ENCODE measurements at regions not wholly inside any gene's neighbourhood (a gene's known extent, or its start where the extent isn't known, plus 50 kb on each side); places are given as distances from the start of the nearest gene placed in this dataset.

DNA sequence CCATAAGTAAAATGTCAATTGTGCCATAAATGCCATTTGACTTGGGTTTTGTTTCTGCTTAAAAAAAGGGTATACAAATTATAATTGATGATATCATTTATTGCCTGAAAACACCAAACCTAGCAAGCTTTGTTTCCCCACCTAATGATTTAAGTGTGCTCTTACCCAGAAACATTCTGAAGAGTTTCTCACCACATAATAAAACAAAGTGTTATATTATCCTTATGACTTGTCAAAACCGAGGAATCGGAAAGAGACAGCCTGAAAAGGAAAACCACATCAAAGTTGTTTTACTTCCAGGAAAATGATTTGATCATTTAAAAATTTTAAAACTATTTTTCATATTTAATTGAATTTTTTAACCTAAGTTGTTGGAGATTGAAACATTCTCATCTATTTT is 170.5 kb upstream of the SLC39A10 start:
- DNase-seq: no peak
- H3K27me3 ChIP-seq (ENCODE audit: control insufficient read depth, insufficient read depth, low read length): no peaks in the 10 kb centered on the region
- H3K36me3 ChIP-seq (replicated peaks; ENCODE audit: control insufficient read depth, insufficient read depth, low read length): no peaks in the 10 kb centered on the region
- no peak overlapping the region for H3K4me3 ChIP-seq (ENCODE audit: insufficient read depth, low read depth, low read length)

DNA sequence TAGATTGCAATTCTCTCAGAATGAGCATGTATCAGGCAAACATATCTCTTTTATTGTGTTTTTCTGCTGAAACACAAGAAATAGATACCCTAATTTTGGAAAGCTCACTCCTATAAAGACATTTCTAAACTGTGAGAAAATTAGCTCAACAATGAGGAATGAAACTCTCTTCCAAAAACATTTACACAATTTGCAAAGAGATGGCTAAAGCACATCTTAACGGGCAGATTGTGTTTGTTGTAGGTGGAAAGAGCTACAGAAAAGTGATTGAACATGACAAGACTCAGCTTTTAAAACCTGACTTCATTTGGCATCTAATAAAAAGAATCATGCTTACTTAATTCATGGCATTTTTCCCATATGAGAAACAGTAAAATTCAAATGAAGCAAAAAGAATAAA is 175.0 kb upstream of the SLC39A10 start:
- Histone ChIP-seq H3K36me3 (replicated peaks; ENCODE audit: control insufficient read depth, insufficient read depth, low read length) (no peaks in the 10 kb centered on the region), H3K27me3 (ENCODE audit: control insufficient read depth, insufficient read depth, low read length) (no peaks in the 10 kb centered on the region), H3K4me3 (ENCODE audit: insufficient read depth, low read depth, low read length) (no peak overlapping the region)
- no peak for DNase-seq

DNA sequence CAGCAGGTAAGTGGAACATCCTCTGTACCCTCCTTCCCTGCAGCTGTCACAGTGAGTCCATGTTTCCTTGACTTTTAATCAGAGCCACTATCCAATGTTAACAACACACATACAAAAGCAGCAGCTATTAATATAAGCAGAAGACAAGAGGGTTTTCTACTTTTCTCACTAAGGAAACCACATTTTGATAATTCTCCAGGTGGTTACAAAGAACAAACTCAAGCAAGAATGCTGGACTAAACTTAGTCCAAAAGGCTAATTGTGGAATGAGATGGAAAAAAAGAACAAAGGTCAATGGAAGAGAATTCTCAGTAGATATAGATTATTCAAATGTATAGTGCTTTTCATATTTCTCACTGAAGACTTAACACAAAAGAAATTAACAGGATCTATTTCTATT is 176.9 kb upstream of the SLC39A10 start:
- DNase-seq: no peak
- Histone ChIP-seq H3K4me3 (ENCODE audit: insufficient read depth, low read depth, low read length) (no peak overlapping the region), H3K27me3 (ENCODE audit: control insufficient read depth, insufficient read depth, low read length) (no peaks in the 10 kb centered on the region), H3K36me3 (replicated peaks; ENCODE audit: control insufficient read depth, insufficient read depth, low read length) (no peaks in the 10 kb centered on the region)

DNA sequence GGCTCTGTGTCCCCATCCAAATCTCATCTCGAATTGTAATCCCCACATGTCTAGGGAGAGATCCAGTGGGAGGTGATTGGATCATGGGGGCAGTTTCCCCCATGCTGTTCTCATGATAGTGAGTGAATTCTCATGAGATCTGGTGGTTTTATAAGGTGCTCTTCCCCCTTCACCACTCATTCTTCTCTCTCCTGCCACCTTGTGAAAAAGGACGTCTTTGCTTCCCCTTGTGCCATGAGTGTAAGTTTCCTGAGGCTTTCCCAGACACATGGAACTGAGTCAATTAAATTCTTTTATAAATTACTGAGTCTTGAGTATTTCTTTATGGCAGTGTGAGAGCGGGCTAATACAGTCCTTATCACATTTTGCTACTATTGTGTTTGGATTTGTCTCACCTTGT is 177.6 kb upstream of the SLC39A10 start:
- H3K4me3 ChIP-seq (ENCODE audit: insufficient read depth, low read depth, low read length): no peak overlapping the region
- H3K27me3 ChIP-seq (ENCODE audit: control insufficient read depth, insufficient read depth, low read length): no peaks in the 10 kb centered on the region
- no peak for DNase-seq
- no peaks in the 10 kb centered on the region for H3K36me3 ChIP-seq (replicated peaks; ENCODE audit: control insufficient read depth, insufficient read depth, low read length)

GRCh38 chr2:195477996-195478382 is 179.0 kb upstream of the SLC39A10 start:
- no peaks in the 10 kb centered on the region for H3K36me3 ChIP-seq (replicated peaks; ENCODE audit: control insufficient read depth, insufficient read depth, low read length)
- no peaks in the 10 kb centered on the region for H3K27me3 ChIP-seq (ENCODE audit: control insufficient read depth, insufficient read depth, low read length)
- DNase-seq: no peak
- no peak overlapping the region for H3K4me3 ChIP-seq (ENCODE audit: insufficient read depth, low read depth, low read length)

DNA sequence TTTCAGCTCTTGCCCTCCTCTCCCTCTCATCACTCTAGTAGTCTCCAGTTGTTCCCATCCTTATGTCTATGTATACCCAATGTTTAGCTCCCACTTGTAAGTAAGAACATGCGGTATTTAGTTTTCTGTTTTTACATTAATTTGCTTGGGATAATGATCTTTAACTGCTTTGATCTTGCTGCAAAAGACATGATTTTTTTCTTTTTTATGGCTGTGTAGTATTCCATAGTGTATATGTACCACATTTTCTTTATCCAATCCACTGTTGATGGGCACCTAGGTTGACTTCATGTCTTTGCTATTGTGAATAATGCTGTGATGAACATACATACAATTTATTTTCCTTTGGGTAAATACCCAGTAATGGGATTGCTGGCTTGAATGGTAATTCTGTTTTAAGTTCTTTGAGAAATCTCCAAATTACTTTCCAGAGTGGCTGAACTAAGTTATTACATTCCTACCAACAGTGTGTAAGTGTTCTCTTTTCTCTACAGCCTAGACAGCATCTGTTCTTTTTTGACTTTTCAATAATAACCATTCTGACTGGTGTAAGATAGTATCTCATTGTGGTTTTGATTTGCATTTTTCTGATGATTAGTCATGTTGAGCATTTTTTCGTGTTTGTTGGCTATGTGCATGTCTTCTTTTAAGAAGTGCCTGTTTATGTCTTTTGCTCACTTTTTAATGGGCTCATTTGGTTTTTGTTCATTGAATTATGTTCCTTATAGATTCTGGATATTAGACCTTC is 179.6 kb upstream of the SLC39A10 start:
- no peak overlapping the region for H3K4me3 ChIP-seq (ENCODE audit: insufficient read depth, low read depth, low read length)
- no peak for DNase-seq
- H3K27me3 ChIP-seq (ENCODE audit: control insufficient read depth, insufficient read depth, low read length): no peaks in the 10 kb centered on the region
- no peaks in the 10 kb centered on the region for H3K36me3 ChIP-seq (replicated peaks; ENCODE audit: control insufficient read depth, insufficient read depth, low read length)

GRCh38 chr2:195475336-195475735 is 181.7 kb upstream of the SLC39A10 start:
- Histone ChIP-seq H3K4me3 (ENCODE audit: insufficient read depth, low read depth, low read length) (no peak overlapping the region), H3K27me3 (ENCODE audit: control insufficient read depth, insufficient read depth, low read length) (no peaks in the 10 kb centered on the region)
- DNase-seq: peak; percentile 7

GRCh38 chr2:195473862-195474261 is 183.2 kb upstream of the SLC39A10 start:
- Histone ChIP-seq H3K36me3 (replicated peaks; ENCODE audit: control insufficient read depth, insufficient read depth, low read length) (no peaks in the 10 kb centered on the region), H3K27me3 (ENCODE audit: control insufficient read depth, insufficient read depth, low read length) (no peaks in the 10 kb centered on the region), H3K4me3 (ENCODE audit: insufficient read depth, low read depth, low read length) (no peak overlapping the region)
- no peak for DNase-seq

More at GRCh38 chr2:195475336-195475735, 181.7 kb upstream of the SLC39A10 start:
- H3K36me3 ChIP-seq (replicated peaks; ENCODE audit: control insufficient read depth, insufficient read depth, low read length): no peaks in the 10 kb centered on the region

GRCh38 chr2:195472501-195473234 is 184.4 kb upstream of the SLC39A10 start:
- Histone ChIP-seq H3K27me3 (ENCODE audit: control insufficient read depth, insufficient read depth, low read length) (no peaks in the 10 kb centered on the region), H3K36me3 (replicated peaks; ENCODE audit: control insufficient read depth, insufficient read depth, low read length) (no peaks in the 10 kb centered on the region), H3K4me3 (ENCODE audit: insufficient read depth, low read depth, low read length) (no peak overlapping the region)
- DNase-seq: no peak

GRCh38 chr2:195471807-195472206 is 185.2 kb upstream of the SLC39A10 start:
- no peaks in the 10 kb centered on the region for H3K27me3 ChIP-seq (ENCODE audit: control insufficient read depth, insufficient read depth, low read length)
- no peak for DNase-seq
- no peaks in the 10 kb centered on the region for H3K36me3 ChIP-seq (replicated peaks; ENCODE audit: control insufficient read depth, insufficient read depth, low read length)
- H3K4me3 ChIP-seq (ENCODE audit: insufficient read depth, low read depth, low read length): no peak overlapping the region

GRCh38 chr2:195471163-195471562 is 185.9 kb upstream of the SLC39A10 start:
- H3K27me3 ChIP-seq (ENCODE audit: control insufficient read depth, insufficient read depth, low read length): no peaks in the 10 kb centered on the region
- DNase-seq: no peak
- no peak overlapping the region for H3K4me3 ChIP-seq (ENCODE audit: insufficient read depth, low read depth, low read length)
- H3K36me3 ChIP-seq (replicated peaks; ENCODE audit: control insufficient read depth, insufficient read depth, low read length): no peaks in the 10 kb centered on the region

DNA sequence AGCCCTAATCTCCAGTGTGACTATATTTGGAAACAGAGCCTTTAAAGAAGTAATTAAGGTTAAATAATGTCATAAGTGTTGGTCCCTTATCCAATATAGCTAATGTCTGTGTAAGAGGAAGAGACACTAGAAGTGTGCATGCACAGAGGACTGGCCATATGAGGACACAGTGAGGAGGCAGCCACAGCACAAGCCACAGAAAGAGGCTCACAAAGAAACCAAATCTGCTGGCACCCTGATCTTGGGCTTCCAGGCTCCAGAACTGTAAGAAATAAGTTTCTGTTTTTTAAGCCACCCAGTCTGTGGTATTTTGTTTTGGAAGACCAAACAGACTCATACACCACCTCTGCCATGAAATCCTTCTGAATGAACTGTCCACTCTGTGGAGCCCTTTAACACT is 186.4 kb upstream of the SLC39A10 start:
- DNase-seq: no peak
- H3K4me3 ChIP-seq (ENCODE audit: insufficient read depth, low read depth, low read length): no peak overlapping the region
- no peaks in the 10 kb centered on the region for H3K27me3 ChIP-seq (ENCODE audit: control insufficient read depth, insufficient read depth, low read length)
- no peaks in the 10 kb centered on the region for H3K36me3 ChIP-seq (replicated peaks; ENCODE audit: control insufficient read depth, insufficient read depth, low read length)

GRCh38 chr2:195468771-195469170 is 188.3 kb upstream of the SLC39A10 start:
- H3K4me3 ChIP-seq (ENCODE audit: insufficient read depth, low read depth, low read length): no peak overlapping the region
- H3K27me3 ChIP-seq (ENCODE audit: control insufficient read depth, insufficient read depth, low read length): no peaks in the 10 kb centered on the region
- DNase-seq: no peak
- H3K36me3 ChIP-seq (replicated peaks; ENCODE audit: control insufficient read depth, insufficient read depth, low read length): no peaks in the 10 kb centered on the region

GRCh38 chr2:195466427-195466826 is 190.6 kb upstream of the SLC39A10 start:
- no peak for DNase-seq
- Histone ChIP-seq H3K4me3 (ENCODE audit: insufficient read depth, low read depth, low read length) (no peak overlapping the region), H3K27me3 (ENCODE audit: control insufficient read depth, insufficient read depth, low read length) (no peaks in the 10 kb centered on the region), H3K36me3 (replicated peaks; ENCODE audit: control insufficient read depth, insufficient read depth, low read length) (no peaks in the 10 kb centered on the region)

DNA sequence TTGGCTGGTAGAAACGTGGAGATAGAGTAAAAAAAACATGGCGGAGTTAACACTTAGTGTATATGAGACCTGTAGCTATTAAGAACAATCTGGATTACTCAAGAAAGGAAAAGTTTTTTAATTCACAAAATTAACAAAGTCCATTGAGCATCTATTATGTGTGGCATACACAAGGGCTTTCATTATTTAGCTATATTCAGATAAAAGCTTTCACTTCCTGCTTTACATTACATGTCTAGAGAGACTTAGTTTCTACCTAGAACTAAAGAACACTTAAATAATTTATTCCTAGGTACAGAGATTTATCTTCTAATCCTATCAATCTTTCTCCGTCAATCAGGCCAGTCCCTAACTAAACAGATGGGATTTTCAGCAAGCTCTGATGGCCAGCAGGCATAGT is 196.0 kb upstream of the SLC39A10 start:
- H3K36me3 ChIP-seq (replicated peaks; ENCODE audit: control insufficient read depth, insufficient read depth, low read length): no peaks in the 10 kb centered on the region

More for the DNA sequence above, 196.0 kb upstream of the SLC39A10 start:
- no peak overlapping the region for H3K4me3 ChIP-seq (ENCODE audit: insufficient read depth, low read depth, low read length)
- no peaks in the 10 kb centered on the region for H3K27me3 ChIP-seq (ENCODE audit: control insufficient read depth, insufficient read depth, low read length)
- no peak for DNase-seq
